GM11168 (cell line): ENCODE measurements at regions not wholly inside any gene's neighbourhood (a gene's known extent, or its start where the extent isn't known, plus 50 kb on each side); places are given as distances from the start of the nearest gene placed in this dataset.
"Not testable (repeated sequence)": the region's sequence is repeated elsewhere in the genome, so short reads cannot be mapped to it uniquely, and the experiment has no call there.

Experiments
- in situ Hi-C: fragments of 300-500 bp; cut with MboI; formaldehyde crosslinking; loops from one replicate; pipeline ENCODE4 v1.12.0; 2022; ENCODE audit warnings: low sequenced_read_pairs; ENCODE audit not compliant: unreplicated experiment

- in situ Hi-C loops: no loop called here
Measured at GRCh38 chr7:113030489-113030888, 56.1 kb downstream of the GPR85 start.

- in situ Hi-C loops: no loop called here
Measured at GRCh38 chr7:113026941-113027340, 59.7 kb downstream of the GPR85 start.

- in situ Hi-C loops: not testable (repeated sequence)
Measured at GRCh38 chr7:113017144-113017857, 69.3 kb downstream of the GPR85 start.

- in situ Hi-C loops: no loop called here
Measured at GRCh38 chr7:113015034-113015645, 71.5 kb downstream of the GPR85 start.

GRCh38 chr7:113013761-113014449 lies 72.7 kb downstream of the GPR85 start:
- in situ Hi-C loops: no loop called here

- in situ Hi-C loops: not testable (repeated sequence)
Measured at GRCh38 chr7:113012862-113013261, 73.8 kb downstream of the GPR85 start.

- in situ Hi-C loops: no loop called here
Measured at GRCh38 chr7:113010377-113010776, 76.2 kb downstream of the GPR85 start.

- in situ Hi-C loops: no loop called here
Measured at GRCh38 chr7:113008755-113009154, 77.9 kb downstream of the GPR85 start.

GRCh38 chr7:113004726-113005454 lies 81.7 kb downstream of the GPR85 start:
- in situ Hi-C loops: no loop called here

- in situ Hi-C loops: no loop called here
Measured at GRCh38 chr7:113000316-113001020, 86.2 kb downstream of the GPR85 start.

- in situ Hi-C loops: no loop called here
Measured at GRCh38 chr7:112997831-112998230, 88.8 kb downstream of the GPR85 start.

GRCh38 chr7:112996331-112996871 lies 90.2 kb downstream of the GPR85 start:
- in situ Hi-C loops: no loop called here

GRCh38 chr7:112995059-112995824 lies 91.4 kb downstream of the GPR85 start:
- in situ Hi-C loops: no loop called here

GRCh38 chr7:112994656-112995055 lies 92.0 kb downstream of the GPR85 start:
- in situ Hi-C loops: no loop called here

GRCh38 chr7:112990624-112991023 lies 96.0 kb downstream of the GPR85 start:
- in situ Hi-C loops: no loop called here

GRCh38 chr7:112989531-112989930 lies 97.1 kb downstream of the GPR85 start:
- in situ Hi-C loops: no loop called here

- in situ Hi-C loops: no loop called here
Measured at GRCh38 chr7:112987171-112987570, 99.5 kb downstream of the GPR85 start.

GRCh38 chr7:112986256-112987031 lies 100.2 kb downstream of the GPR85 start:
- in situ Hi-C loops: no loop called here
